DND-41 (cell line): ENCODE measurements at regions not wholly inside any gene's neighbourhood (a gene's known extent, or its start where the extent isn't known, plus 50 kb on each side); places are given as distances from the start of the nearest gene placed in this dataset.

Source experiments
- CTCF ChIP-seq: IDR thresholded peaks from 2 replicates; pipeline ENCODE4 v1.5.1; 2012; ENCODE audit warnings: borderline replicate concordance, low read length, moderate library complexity, mild to moderate bottlenecking; ENCODE audit not compliant: poor library complexity, severe bottlenecking; ENCODE audit errors: extremely low read depth
- EZH2 ChIP-seq: IDR thresholded peaks from 3 replicates; pipeline ENCODE4 v1.6.1; 2012; ENCODE audit warnings: borderline replicate concordance, low read depth, mild to moderate bottlenecking, moderate library complexity, low read length, inconsistent platforms; ENCODE audit not compliant: severe bottlenecking

- TF ChIP-seq CTCF: no peak
- no peak for TF ChIP-seq EZH2
Observed at GRCh38 chr9:71191708-71192107, 70.3 kb upstream of the TRPM3 start.
